Nephron (organoid): ENCODE measurements at regions not wholly inside any gene's neighbourhood (a gene's known extent, or its start where the extent isn't known, plus 50 kb on each side); places are given as distances from the start of the nearest gene placed in this dataset.

Experiments used
- H3K27ac Mint-ChIP-seq, 3 experiments: 2 replicates each; pipeline ENCODE4 v1.8.0; 2020; ENCODE audit warnings: mixed read lengths in 3 of 3, mild to moderate bottlenecking in 2 of 3, moderate library complexity in 1 of 3
- H3K27me3 Mint-ChIP-seq: 2 replicates; pipeline ENCODE4 v1.8.0; 2021; ENCODE audit warnings: low read depth, mild to moderate bottlenecking, moderate library complexity, mixed read lengths
- H3K36me3 Mint-ChIP-seq: 2 replicates; pipeline ENCODE4 v1.8.0; 2020; ENCODE audit warnings: low read depth, mixed read lengths
- H3K4me1 Mint-ChIP-seq: 2 replicates; pipeline ENCODE4 v1.8.0; 2020; ENCODE audit warnings: mixed read lengths
- H3K4me3 Mint-ChIP-seq, 3 experiments: 2 replicates each; pipeline ENCODE4 v1.8.0; 2020; ENCODE audit warnings: mild to moderate bottlenecking in 3 of 3, mixed read lengths in 3 of 3, moderate library complexity in 2 of 3
- H3K9me3 Mint-ChIP-seq: 2 replicates; pipeline ENCODE4 v1.8.0; 2020; ENCODE audit warnings: mixed read lengths
- CTCF ChIP-seq, 3 experiments: fragments of 200-600 bp; sonication (generic); IDR thresholded peaks; one replicate each; pipeline ENCODE4 v1.5.0; 2021; ENCODE audit warnings: antibody characterized with exemption in 3 of 3; ENCODE audit not compliant: unreplicated experiment in 3 of 3

DNA sequence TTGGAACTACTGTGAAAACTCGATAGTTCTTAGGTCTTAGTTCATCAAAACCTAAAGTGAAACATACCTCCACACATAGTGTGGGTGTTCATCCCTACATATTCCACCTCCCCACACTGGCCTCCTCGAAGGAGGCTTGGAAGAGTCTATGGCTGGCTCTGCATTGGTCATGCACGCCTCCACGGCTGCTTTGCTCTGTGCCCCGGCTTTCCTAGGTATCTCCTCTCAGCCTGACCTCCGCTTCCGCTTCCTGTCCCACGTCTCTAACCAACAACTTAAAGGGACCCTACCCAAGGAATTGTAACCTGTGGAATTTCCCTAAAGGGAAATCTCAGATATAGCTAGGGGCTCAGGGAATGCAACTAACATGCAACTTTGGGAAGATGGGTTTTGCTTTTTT is 79.7 kb upstream of the MBNL2 start:
- Mint-ChIP-seq H3K9me3 (no peaks in the 10 kb centered on the region), H3K27me3 (peaks cover 3% of the 10 kb centered on the region), H3K4me1 (peaks cover 13% of the 10 kb centered on the region), H3K4me3 (peak overlapping the region; percentile 63 to 73 (median 68)), H3K27ac (peak overlapping the region; percentile 58 to 82 (median 68)), H3K36me3 (no peaks in the 10 kb centered on the region)
- no peak for TF ChIP-seq CTCF (IDR thresholded peaks at IDR 0.05; ENCODE audit: unreplicated experiment in 3 of 3)

DNA sequence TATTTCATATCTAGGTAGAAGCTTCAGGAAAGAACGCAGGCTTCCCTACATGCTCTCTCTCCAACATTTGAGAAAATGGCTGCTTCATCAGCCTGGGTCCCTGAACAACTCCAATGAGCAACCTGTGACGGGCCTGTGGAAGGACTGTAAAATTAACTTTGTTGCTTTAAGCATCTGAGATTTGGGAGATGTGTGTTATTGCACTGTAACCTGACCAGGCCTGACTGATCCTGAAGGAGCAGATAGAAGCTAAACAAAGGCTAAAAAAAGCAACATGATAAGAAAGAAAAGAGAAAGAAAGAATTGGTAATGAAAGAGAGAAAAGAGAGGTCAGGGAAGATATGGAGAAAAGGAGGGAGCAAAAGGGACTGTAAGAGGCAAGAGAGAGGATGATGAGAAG is 77.1 kb upstream of the MBNL2 start:
- Mint-ChIP-seq H3K36me3 (no peaks in the 10 kb centered on the region), H3K4me3 (no peak overlapping the region), H3K27me3 (peaks cover 9% of the 10 kb centered on the region), H3K4me1 (peaks cover 22% of the 10 kb centered on the region), H3K27ac (no peak overlapping the region), H3K9me3 (no peaks in the 10 kb centered on the region)
- no peak for TF ChIP-seq CTCF (IDR thresholded peaks at IDR 0.05; ENCODE audit: unreplicated experiment in 3 of 3)

DNA sequence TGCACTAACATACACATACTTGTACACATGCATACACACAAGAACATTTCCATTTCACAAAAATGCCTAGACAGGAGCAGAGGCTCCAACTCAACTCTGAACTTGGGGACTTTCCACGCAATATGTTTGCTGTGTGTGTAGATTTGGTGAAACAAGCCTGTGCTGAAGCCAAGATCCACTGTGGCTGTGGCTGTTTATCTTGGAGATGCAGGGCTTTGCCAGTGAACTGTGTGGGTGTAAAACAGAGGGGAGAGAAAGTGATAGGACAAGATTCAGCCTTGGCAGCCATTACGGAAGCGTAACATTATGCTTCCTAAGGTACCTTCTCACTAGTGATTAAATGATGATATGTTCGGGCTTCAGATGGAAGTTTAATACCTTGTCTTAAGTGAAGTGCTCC is 73.2 kb upstream of the MBNL2 start:
- Mint-ChIP-seq H3K9me3 (peaks cover 11% of the 10 kb centered on the region), H3K27me3 (peaks cover 9% of the 10 kb centered on the region), H3K27ac (no peak overlapping the region), H3K4me3 (no peak overlapping the region), H3K4me1 (peaks cover 11% of the 10 kb centered on the region), H3K36me3 (no peaks in the 10 kb centered on the region)
- TF ChIP-seq CTCF (IDR thresholded peaks at IDR 0.05; ENCODE audit: unreplicated experiment in 3 of 3) = no peak

GRCh38 chr13:97160421-97160820 is 61.7 kb upstream of the MBNL2 start:
- H3K27me3 Mint-ChIP-seq = no peaks in the 10 kb centered on the region
- no peak for TF ChIP-seq CTCF (IDR thresholded peaks at IDR 0.05; ENCODE audit: unreplicated experiment in 3 of 3)

DNA sequence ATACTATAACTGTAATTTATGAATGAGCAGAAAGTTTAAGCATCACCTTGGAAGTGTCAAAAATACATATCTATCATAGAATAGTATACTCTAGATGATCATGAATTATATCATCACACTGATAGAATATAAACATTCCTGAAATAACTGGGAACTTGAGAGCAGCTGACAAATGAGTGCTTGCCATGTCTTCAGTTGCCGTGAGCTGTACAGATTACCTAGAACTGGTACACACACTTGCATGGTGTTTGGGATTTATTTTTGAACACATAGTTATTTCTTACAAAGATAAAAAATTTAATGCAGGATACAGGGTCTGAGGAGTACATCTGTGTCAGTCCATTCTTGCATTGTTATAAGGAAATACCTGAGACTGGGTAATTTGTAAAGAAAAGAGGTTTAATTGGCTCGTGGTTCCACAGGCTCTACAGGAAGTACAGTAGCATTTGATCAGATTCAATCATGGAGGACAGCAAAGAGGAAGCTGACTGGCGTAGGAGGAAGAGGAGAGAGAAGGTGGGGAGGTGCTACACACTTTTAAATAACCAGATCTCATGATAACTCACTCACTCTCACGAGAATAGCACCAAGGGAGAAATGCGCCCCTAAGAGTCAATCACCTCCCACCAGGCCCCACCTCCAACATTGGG is 60.4 kb upstream of the MBNL2 start:
- Mint-ChIP-seq H3K36me3 (no peaks in the 10 kb centered on the region), H3K27ac (no peak overlapping the region), H3K27me3 (no peaks in the 10 kb centered on the region), H3K4me1 (no peaks in the 10 kb centered on the region), H3K4me3 (no peak overlapping the region), H3K9me3 (no peaks in the 10 kb centered on the region)
- TF ChIP-seq CTCF (IDR thresholded peaks at IDR 0.05; ENCODE audit: unreplicated experiment in 3 of 3) = no peak

More at GRCh38 chr13:97160421-97160820, 61.7 kb upstream of the MBNL2 start:
- Mint-ChIP-seq H3K9me3 (no peaks in the 10 kb centered on the region), H3K27ac (no peak overlapping the region), H3K36me3 (no peaks in the 10 kb centered on the region), H3K4me1 (no peaks in the 10 kb centered on the region), H3K4me3 (no peak overlapping the region)
